SH-SY5Y (cell line): ENCODE measurements at regions not wholly inside any gene's neighbourhood (a gene's known extent, or its start where the extent isn't known, plus 50 kb on each side); places are given as distances from the start of the nearest gene placed in this dataset.

Experiments
- GATA2 ChIP-seq: IDR thresholded peaks from 2 replicates; pipeline ENCODE4 v1.6.1; 2011; ENCODE audit warnings: mild to moderate bottlenecking, low read depth, low read length
- GATA3 ChIP-seq: IDR thresholded peaks from 2 replicates; pipeline ENCODE4 v1.6.1; 2011; ENCODE audit warnings: low read depth, mild to moderate bottlenecking, low read length, moderate library complexity

GRCh38 chr4:180589575-180589974 lies 1653.6 kb upstream of the TENM3 start:
- no peak for TF ChIP-seq GATA2
- no peak for TF ChIP-seq GATA3
